ENCODE measurements at regions not wholly inside any gene's neighbourhood (a gene's known extent, or its start where the extent isn't known, plus 50 kb on each side); places are given as distances from the start of the nearest gene placed in this dataset.

DNA sequence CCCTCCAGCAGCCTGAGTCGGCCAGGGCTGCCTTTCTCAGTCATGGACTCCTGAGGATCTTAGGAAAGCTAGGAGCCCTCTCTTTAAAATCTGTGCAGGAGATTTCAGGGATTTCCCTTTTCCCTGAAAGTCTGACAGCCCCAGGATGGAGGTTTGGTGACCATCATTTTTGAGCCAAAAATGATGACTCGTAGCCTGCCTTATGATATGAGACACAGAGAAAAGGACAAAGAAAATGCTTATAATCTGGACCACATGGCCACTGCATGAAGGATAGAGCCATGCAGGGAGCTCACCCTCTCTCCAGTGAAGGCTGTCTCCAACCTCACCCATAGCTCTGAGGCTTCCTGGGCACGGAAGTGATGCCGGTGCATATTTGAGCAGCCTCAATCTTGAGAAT lies 106.6 kb upstream of the CHST15 start:
- no peak overlapping the region for H2AFZ ChIP-seq (ENCODE audit: control insufficient read depth, low read depth, low read length)
- H3K4me3 ChIP-seq: no peak overlapping the region
- no TSS peak for BruUV-seq (replicated peaks)
- FAIRE-seq (no peak), DNase-seq (ENCODE audit: low read depth, low spot score) (no peak), ATAC-seq (no peak)
- H3K9ac ChIP-seq (ENCODE audit: control insufficient read depth, insufficient read depth, low read length): no peak overlapping the region
- TF ChIP-seq, protein P1, sequence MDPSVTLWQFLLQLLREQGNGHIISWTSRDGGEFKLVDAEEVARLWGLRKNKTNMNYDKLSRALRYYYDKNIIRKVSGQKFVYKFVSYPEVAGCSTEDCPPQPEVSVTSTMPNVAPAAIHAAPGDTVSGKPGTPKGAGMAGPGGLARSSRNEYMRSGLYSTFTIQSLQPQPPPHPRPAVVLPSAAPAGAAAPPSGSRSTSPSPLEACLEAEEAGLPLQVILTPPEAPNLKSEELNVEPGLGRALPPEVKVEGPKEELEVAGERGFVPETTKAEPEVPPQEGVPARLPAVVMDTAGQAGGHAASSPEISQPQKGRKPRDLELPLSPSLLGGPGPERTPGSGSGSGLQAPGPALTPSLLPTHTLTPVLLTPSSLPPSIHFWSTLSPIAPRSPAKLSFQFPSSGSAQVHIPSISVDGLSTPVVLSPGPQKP (IDR thresholded peaks at IDR 0.05; ENCODE audit: low read depth, low read length): no peak
- no peak for TF ChIP-seq NFXL1 (IDR thresholded peaks at IDR 0.05; ENCODE audit: borderline replicate concordance)
- H3K27ac ChIP-seq (ENCODE audit: control insufficient read depth, insufficient read depth): no peak overlapping the region
- WGBS (ENCODE audit: insufficient coverage, insufficient replicate concordance, low lambda C conversion rate, missing lambda C conversion rate): 45% methylated on average over 4 of the region's 4 CpGs
- H3K36me3 ChIP-seq (ENCODE audit: control insufficient read depth in 2 of 2, insufficient read depth in 2 of 2, low read length in 1 of 2): no peaks in the 10 kb centered on the region
- ChIA-PET POLR2A (no interaction called here), SMC1A (ENCODE audit: uncharacterized antibody, unreplicated experiment) (interaction anchor here (1.2 to 1.6 kb wide), 2 partner anchors 8 to 183 kb away, joined by 3 to 4 read pairs; no protein-coding TSS in a partner anchor), CTCF (no interaction called here), RAD21 (ENCODE audit: unreplicated experiment) (no interaction called here)
- no peaks in the 10 kb centered on the region; the same call in 2 of the 3 replicates for H3K9me3 ChIP-seq (replicated peaks; ENCODE audit: control insufficient read depth, insufficient read depth, low read length)
- H3K27me3 ChIP-seq (replicated peaks in 1 of 2; ENCODE audit: control insufficient read depth in 2 of 2, insufficient read depth in 2 of 2, low read length in 1 of 2): no peaks in the 10 kb centered on the region
- intact Hi-C loops (cut with micrococcal nuclease; ENCODE audit: unreplicated experiment): no loop called here
- H3K4me2 ChIP-seq (ENCODE audit: control insufficient read depth, insufficient read depth): no peak overlapping the region
- H3K4me1 ChIP-seq (ENCODE audit: control insufficient read depth, insufficient read depth, low read length): 0 out of 2 replicates have a peak, but pooled peaks cover 2% of the 10 kb centered on the region
- no peaks in the 10 kb centered on the region for H3K79me2 ChIP-seq (ENCODE audit: control insufficient read depth, insufficient read depth, low read length)
- no peaks in the 10 kb centered on the region for H4K20me1 ChIP-seq (ENCODE audit: control insufficient read depth, insufficient read depth)
- in situ Hi-C loops (cut with MboI): no loop called here

- Histone ChIP-seq H3K4me3 (no peak overlapping the region), H2AFZ (ENCODE audit: control insufficient read depth, low read depth, low read length) (no peak overlapping the region), H3K4me2 (ENCODE audit: control insufficient read depth, insufficient read depth) (no peak overlapping the region), H3K36me3 (ENCODE audit: control insufficient read depth in 2 of 2, insufficient read depth in 2 of 2, low read length in 1 of 2) (no peaks in the 10 kb centered on the region), H4K20me1 (ENCODE audit: control insufficient read depth, insufficient read depth) (no peaks in the 10 kb centered on the region), H3K9ac (ENCODE audit: control insufficient read depth, insufficient read depth, low read length) (no peak overlapping the region), H3K9me3 (replicated peaks; ENCODE audit: control insufficient read depth, insufficient read depth, low read length) (no peaks in the 10 kb centered on the region; the same call in 2 of the 3 replicates), H3K4me1 (ENCODE audit: control insufficient read depth, insufficient read depth, low read length) (peaks cover 9% of the 10 kb centered on the region; the same call in 1 of the 2 replicates), H3K79me2 (ENCODE audit: control insufficient read depth, insufficient read depth, low read length) (no peaks in the 10 kb centered on the region), H3K27me3 (replicated peaks in 1 of 2; ENCODE audit: control insufficient read depth in 2 of 2, insufficient read depth in 2 of 2, low read length in 1 of 2) (no peaks in the 10 kb centered on the region), H3K27ac (ENCODE audit: control insufficient read depth, insufficient read depth) (no peak overlapping the region)
- intact Hi-C loops (cut with micrococcal nuclease; ENCODE audit: unreplicated experiment): no loop called here
- ATAC-seq (no peak), DNase-seq (ENCODE audit: low read depth, low spot score) (no peak), FAIRE-seq (no peak)
- no TSS peak for BruUV-seq (replicated peaks)
- ChIA-PET RAD21 (ENCODE audit: unreplicated experiment) (no interaction called here), POLR2A (no interaction called here), SMC1A (ENCODE audit: uncharacterized antibody, unreplicated experiment) (no interaction called here), CTCF (interaction anchor here (1.0 kb wide), 1 partner anchor 205 kb away, joined by 3 read pairs; no protein-coding TSS in a partner anchor)
- in situ Hi-C loops (cut with MboI): no loop called here
- 62% methylated on average over 2 of the region's 2 CpGs for WGBS (ENCODE audit: insufficient coverage, insufficient replicate concordance, low lambda C conversion rate, missing lambda C conversion rate)
- TF ChIP-seq NBN (IDR thresholded peaks at IDR 0.05) (no peak), STAT1 (conservative IDR thresholded peaks at IDR 0.05) (no peak), SUZ12 (IDR thresholded peaks at IDR 0.05; ENCODE audit: unreplicated experiment) (no peak), EZH2 (IDR thresholded peaks at IDR 0.05; ENCODE audit: borderline replicate concordance, control insufficient read depth, low read depth, low read length) (no peak), ZBTB40 (IDR thresholded peaks at IDR 0.05; ENCODE audit: borderline replicate concordance) (no peak), ATF7 (IDR thresholded peaks at IDR 0.05; ENCODE audit: low read depth) (no peak)
- TF ChIP-seq, protein P2, sequence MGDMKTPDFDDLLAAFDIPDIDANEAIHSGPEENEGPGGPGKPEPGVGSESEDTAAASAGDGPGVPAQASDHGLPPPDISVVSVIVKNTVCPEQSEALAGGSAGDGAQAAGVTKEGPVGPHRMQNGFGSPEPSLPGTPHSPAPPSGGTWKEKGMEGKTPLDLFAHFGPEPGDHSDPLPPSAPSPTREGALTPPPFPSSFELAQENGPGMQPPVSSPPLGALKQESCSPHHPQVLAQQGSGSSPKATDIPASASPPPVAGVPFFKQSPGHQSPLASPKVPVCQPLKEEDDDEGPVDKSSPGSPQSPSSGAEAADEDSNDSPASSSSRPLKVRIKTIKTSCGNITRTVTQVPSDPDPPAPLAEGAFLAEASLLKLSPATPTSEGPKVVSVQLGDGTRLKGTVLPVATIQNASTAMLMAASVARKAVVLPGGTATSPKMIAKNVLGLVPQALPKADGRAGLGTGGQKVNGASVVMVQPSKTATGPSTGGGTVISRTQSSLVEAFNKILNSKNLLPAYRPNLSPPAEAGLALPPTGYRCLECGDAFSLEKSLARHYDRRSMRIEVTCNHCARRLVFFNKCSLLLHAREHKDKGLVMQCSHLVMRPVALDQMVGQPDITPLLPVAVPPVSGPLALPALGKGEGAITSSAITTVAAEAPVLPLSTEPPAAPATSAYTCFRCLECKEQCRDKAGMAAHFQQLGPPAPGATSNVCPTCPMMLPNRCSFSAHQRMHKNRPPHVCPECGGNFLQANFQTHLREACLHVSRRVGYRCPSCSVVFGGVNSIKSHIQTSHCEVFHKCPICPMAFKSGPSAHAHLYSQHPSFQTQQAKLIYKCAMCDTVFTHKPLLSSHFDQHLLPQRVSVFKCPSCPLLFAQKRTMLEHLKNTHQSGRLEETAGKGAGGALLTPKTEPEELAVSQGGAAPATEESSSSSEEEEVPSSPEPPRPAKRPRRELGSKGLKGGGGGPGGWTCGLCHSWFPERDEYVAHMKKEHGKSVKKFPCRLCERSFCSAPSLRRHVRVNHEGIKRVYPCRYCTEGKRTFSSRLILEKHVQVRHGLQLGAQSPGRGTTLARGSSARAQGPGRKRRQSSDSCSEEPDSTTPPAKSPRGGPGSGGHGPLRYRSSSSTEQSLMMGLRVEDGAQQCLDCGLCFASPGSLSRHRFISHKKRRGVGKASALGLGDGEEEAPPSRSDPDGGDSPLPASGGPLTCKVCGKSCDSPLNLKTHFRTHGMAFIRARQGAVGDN (IDR thresholded peaks at IDR 0.05): no peak
Measured at GRCh38 chr10:124198871-124199270, 105.5 kb upstream of the CHST15 start.

All from GM12878 (cell line).